Stimulated activated CD4-positive, alpha-beta T cell treated with anti-CD3 and anti-CD28 coated beads, Interleukin-4, amount 100 ng/mL, for 48 hours (primary cell): ENCODE measurements at regions not wholly inside any gene's neighbourhood (a gene's known extent, or its start where the extent isn't known, plus 50 kb on each side); places are given as distances from the start of the nearest gene placed in this dataset.

ENCODE experiments used
- DNase-seq, 2 donors: peaks; one replicate each; pipeline ENCODE4 v3.0.0-alpha.2; 2020; ENCODE audit warnings: low read depth in 2 of 2

- no peak for DNase-seq
Measured at GRCh38 chr6:18763086-18763485, 375.9 kb downstream of the RNF144B start.

DNA sequence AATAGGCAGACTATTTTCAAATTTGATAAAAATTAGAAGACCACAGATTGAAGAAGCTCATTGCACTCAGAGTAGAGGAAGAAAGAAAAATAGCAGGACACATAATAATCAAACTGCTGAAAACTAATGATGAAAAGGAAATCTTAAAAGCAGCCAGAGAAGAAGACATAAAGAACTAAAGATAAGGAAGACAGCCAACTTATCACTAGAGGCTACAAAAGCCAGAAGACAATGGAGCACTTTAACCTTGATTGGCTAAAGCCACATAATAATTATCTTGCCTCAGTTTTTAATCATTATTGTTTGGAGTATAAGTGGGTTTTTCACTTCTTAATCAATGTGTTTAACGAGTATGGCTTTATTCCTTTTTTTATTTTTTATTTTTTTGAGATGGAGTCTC is 397.6 kb downstream of the RNF144B start:
- no peak for DNase-seq

GRCh38 chr6:18785810-18786490 is 398.8 kb downstream of the RNF144B start:
- no peak for DNase-seq

GRCh38 chr6:18792866-18793265 is 405.7 kb downstream of the RNF144B start:
- DNase-seq, result no peak

DNA sequence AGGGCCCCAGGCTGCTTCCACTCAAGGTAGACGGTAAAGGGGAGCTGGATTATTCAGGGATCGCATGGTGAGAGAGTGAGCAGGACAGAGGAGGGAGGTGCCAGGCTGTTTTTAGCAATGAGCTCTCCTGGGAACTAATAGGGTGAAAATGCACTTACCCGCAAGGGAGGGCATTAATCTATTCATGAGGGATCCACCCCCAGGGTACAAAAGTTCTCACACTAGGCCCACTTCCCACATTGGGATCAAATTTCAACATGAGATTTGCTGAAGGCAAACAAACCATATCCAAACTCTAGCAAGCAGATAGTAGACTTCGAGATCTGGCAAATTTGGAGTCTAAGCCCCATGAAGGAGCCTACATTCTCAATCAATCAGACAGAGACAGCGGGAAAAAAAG is 408.6 kb downstream of the RNF144B start:
- DNase-seq, result no peak

GRCh38 chr6:18820725-18821124 is 433.6 kb downstream of the RNF144B start:
- no peak for DNase-seq

GRCh38 chr6:18823782-18824386 is 436.7 kb downstream of the RNF144B start:
- DNase-seq, result peak; percentile 37 to 63

GRCh38 chr6:18829272-18829870 is 442.2 kb downstream of the RNF144B start:
- DNase-seq, result no peak

DNA sequence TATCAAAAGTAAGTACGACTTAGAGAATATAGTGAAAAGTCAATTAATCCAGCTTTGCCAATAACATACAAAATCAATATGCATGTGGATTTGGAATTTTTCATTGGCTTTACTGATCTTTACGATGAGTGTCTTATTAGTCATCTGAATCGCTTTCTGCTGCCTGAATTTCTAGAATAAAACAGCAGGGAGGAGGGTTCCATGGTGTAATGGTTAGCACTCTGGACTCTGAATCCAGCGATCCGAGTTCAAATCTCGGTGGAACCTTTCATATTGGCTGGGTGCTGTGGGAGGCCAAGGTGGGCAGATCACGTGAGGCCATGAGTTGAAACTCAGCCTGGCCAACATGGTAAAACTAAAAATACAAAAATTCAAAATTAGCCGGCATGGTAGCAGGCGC is 448.8 kb downstream of the RNF144B start:
- no peak for DNase-seq

DNA sequence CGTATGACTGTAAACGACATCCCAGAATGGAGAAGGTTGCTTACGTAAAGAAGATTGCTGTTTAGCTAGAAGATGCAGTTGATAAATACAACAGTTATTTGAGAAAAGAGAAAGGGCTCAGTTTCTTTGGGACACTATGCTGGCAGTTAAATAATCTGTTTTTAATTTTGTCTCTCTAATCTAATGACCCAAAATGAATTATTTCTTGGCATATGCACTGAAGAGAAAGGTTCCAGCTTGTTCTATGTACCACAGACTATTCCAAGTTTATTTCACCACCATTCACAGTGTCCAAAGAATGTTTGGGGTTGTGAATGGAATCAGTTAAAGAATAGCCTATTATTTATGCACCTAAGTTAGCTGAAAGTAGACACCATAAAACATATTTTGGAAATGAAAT is 449.9 kb downstream of the RNF144B start:
- DNase-seq, result no peak

GRCh38 chr6:18842534-18842933 is 455.4 kb downstream of the RNF144B start:
- no peak for DNase-seq

DNA sequence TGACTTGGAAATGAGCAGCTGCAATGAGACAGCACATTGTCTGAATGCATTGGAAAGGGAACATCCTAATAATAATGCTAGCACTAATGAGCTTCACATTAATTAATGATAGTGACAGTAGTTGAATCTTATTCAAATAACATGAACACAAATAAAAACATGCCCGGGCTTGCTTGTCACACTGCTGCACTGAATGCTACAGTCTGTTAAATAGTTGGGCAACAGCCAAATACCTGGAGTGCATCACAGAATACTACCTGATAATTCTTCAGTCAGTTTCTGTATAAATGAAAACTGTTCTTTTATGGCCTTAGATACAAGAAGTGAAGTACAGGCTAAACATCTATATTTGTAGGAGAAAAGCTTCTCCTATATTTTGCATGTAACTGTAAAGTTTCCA is 458.7 kb downstream of the RNF144B start:
- DNase-seq, result no peak

GRCh38 chr6:18846327-18846726 is 459.2 kb downstream of the RNF144B start:
- no peak for DNase-seq

- no peak for DNase-seq
Measured at GRCh38 chr6:18861204-18861603, 474.1 kb downstream of the RNF144B start.

- DNase-seq, result no peak
Measured at GRCh38 chr6:18883268-18883667, 496.1 kb downstream of the RNF144B start.

- no peak for DNase-seq
Measured at GRCh38 chr6:18883851-18884250, 496.7 kb downstream of the RNF144B start.

DNA sequence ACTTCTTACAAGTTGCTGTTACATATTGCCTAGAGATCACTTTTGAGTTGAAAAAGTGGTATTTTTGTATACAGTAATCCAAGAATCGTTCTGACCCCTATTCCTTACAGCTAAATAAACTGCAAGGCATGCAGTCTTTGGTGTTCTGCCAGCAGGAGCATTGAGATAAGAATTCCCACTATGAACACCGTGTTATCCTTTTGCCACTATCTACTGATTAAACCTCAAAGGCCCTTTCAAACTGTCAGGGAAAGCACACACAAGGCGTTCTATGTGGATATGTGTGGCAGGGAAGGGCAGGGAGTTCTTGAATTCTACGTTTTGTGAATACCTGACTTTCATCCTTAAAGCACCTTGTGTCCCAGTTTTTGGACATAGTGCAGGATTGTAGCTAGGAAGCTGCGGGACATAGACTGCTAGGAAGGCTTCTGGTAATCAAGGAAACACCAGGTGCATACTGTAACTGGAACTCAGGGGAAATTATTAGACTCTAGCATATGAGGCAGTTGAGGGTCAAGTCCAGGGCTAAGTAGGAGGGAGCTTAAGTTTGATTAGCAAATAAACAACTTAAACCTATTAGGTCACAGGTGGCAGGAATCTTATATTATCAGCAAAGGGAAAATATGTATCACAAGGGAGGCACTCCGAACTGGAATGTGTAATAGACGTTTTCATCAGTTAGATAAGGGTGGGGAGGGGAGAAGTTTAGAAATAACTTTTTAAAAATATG is 506.6 kb downstream of the RNF144B start:
- no peak for DNase-seq

DNA sequence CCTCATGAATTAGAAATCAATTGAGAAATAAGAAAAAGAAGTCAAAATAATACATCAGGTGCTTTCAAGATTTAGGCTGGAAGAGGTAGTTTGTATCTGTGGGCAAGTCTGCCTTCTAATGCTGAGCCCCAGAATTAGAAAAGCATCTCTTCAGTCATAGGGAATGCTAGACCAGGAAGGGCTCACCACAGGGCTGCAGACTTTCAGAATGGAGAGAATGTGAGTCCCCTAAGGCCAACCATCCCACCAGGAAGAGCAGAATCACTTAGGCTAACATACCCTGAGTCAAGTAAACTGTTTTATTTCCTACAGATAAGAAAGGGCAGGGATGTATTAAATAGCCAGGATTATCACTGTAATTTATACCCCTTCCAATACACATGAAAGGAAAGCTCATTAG is 510.2 kb downstream of the RNF144B start:
- no peak for DNase-seq

DNA sequence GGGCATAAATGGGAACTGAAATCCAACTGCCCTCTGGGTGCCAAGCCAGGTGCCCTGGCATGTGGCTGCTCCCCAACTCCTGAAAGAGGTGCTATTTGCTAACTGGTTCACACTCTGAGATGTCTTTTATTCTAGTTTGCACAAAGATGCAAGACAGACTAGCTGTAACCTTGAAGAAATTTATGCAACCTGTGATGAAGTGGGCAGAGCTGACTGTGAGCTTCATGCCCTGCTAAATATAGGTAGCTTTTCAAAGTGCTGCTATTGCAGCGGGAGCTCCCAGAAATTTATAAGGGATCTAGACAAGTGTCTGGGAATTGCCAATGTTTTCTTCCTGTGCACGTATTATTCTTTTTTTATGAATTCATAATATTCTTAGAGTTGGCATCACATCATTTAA is 517.5 kb downstream of the RNF144B start:
- DNase-seq, result no peak

- no peak for DNase-seq
Measured at GRCh38 chr6:18920701-18921100, 533.6 kb downstream of the RNF144B start.

DNA sequence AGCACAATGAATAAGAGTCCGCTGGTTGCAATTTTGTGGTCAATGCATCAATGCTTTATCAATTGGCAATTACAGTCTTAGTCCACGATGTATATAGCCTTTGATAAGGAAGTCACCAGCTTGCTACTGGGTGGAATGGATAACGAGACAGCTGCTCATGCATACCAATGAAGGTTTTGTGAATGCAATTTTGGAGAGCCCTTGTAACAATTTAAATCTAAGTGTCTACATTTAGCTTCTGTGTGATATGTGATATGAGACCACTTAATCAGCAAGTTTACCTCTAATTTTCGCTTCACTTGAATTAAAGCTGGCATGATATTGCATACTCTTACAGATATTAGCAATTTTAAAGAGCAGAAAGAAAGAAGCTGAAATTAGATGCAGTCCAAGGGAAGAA is 543.9 kb downstream of the RNF144B start:
- no peak for DNase-seq

DNA sequence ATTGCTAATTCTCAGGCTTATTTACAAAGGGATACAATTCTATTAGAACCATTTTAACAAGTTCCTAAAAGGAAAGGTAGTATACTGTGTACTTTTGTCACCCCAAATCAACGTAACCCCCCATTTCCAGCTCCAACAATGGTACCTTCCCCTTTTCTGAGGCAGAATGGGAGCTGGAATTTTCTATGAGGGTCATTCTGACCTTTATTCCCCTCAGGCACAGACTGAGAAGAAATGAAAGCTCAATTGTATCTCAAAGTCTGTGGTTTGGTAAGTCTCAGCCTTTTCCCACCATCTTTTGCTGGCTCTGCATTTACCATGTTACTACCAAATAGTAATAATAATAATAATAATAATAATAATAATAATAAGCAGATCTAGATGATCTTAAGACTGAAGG is 571.0 kb downstream of the RNF144B start:
- no peak for DNase-seq

- no peak for DNase-seq
Measured at GRCh38 chr6:18961566-18961965, 574.4 kb downstream of the RNF144B start.
